Calu3 (cell line): ENCODE measurements at regions not wholly inside any gene's neighbourhood (a gene's known extent, or its start where the extent isn't known, plus 50 kb on each side); places are given as distances from the start of the nearest gene placed in this dataset.
"Not testable (repeated sequence)": the region's sequence is repeated elsewhere in the genome, so short reads cannot be mapped to it uniquely, and the experiment has no call there.

Experiments
- BruUV-seq: library from RNA; stranded (reverse); fragments of 400-500 nt; replicated peaks from 2 replicates; lab custom pipeline; 2021; lab: Mats Ljungman, UMichigan
- CTCF ChIA-PET: fragments of 300-600 bp; sonication (Branson Sonifier 250); formaldehyde crosslinking; loops from one replicate; lab custom pipeline; 2022; ENCODE audit warnings: antibody characterized with exemption; lab: Charles Lee
- DNase-seq: peaks from one replicate; pipeline ENCODE4 v3.0.0; 2022
- H3K27ac Mint-ChIP-seq: one replicate; pipeline ENCODE4 v1.8.0; 2022; ENCODE audit warnings: mixed read lengths; ENCODE audit not compliant: unreplicated experiment
- H3K27me3 Mint-ChIP-seq: one replicate; pipeline ENCODE4 v1.8.0; 2022; ENCODE audit warnings: mixed read lengths; ENCODE audit not compliant: unreplicated experiment
- H3K36me3 Mint-ChIP-seq: one replicate; pipeline ENCODE4 v1.8.0; 2022; ENCODE audit warnings: mild to moderate bottlenecking, moderate library complexity, mixed read lengths; ENCODE audit not compliant: insufficient read depth, unreplicated experiment
- H3K4me1 Mint-ChIP-seq: one replicate; pipeline ENCODE4 v1.8.0; 2022; ENCODE audit warnings: mild to moderate bottlenecking, low read depth, mixed read lengths; ENCODE audit not compliant: unreplicated experiment
- H3K4me3 Mint-ChIP-seq: one replicate; pipeline ENCODE4 v1.8.0; 2022; ENCODE audit warnings: mild to moderate bottlenecking, low read depth, moderate library complexity, mixed read lengths; ENCODE audit not compliant: unreplicated experiment
- H3K9me3 Mint-ChIP-seq: one replicate; pipeline ENCODE4 v1.8.0; 2022; ENCODE audit warnings: low read depth, mixed read lengths; ENCODE audit not compliant: unreplicated experiment
- CTCF ChIP-seq: fragments of 200-600 bp; IDR thresholded peaks from one replicate; pipeline ENCODE4 v1.8.0; 2022; ENCODE audit warnings: antibody characterized with exemption; ENCODE audit not compliant: unreplicated experiment
- intact Hi-C: fragments of 100-400 bp; cut with micrococcal nuclease; formaldehyde crosslinking; loops from one replicate; pipeline ENCODE4 v1.10.0; 2022; ENCODE audit not compliant: unreplicated experiment

GRCh38 chr4:23969635-23970145 is 79.8 kb upstream of the PPARGC1A start:
- CTCF ChIA-PET, result no interaction called here
- Mint-ChIP-seq H3K36me3 (no peaks in the 10 kb centered on the region), H3K4me3 (no peak overlapping the region), H3K27ac (no peak overlapping the region), H3K4me1 (no peaks in the 10 kb centered on the region), H3K9me3 (no peaks in the 10 kb centered on the region), H3K27me3 (no peaks in the 10 kb centered on the region)
- no peak for DNase-seq
- no TSS peak for BruUV-seq
- intact Hi-C loops, result no loop called here
- no peak for TF ChIP-seq CTCF

GRCh38 chr4:23967281-23967680 is 77.4 kb upstream of the PPARGC1A start:
- DNase-seq, result no peak
- Mint-ChIP-seq H3K27me3 (no peaks in the 10 kb centered on the region), H3K36me3 (no peaks in the 10 kb centered on the region), H3K9me3 (no peaks in the 10 kb centered on the region), H3K27ac (no peak overlapping the region), H3K4me1 (no peaks in the 10 kb centered on the region), H3K4me3 (no peak overlapping the region)
- intact Hi-C loops, result no loop called here
- no TSS peak for BruUV-seq
- TF ChIP-seq CTCF, result no peak
- CTCF ChIA-PET, result no interaction called here

GRCh38 chr4:23966725-23967124 is 76.9 kb upstream of the PPARGC1A start:
- no peak for DNase-seq
- Mint-ChIP-seq H3K36me3 (no peaks in the 10 kb centered on the region), H3K27me3 (no peaks in the 10 kb centered on the region), H3K4me3 (no peak overlapping the region), H3K4me1 (no peaks in the 10 kb centered on the region), H3K27ac (no peak overlapping the region), H3K9me3 (no peaks in the 10 kb centered on the region)
- no TSS peak for BruUV-seq
- TF ChIP-seq CTCF, result no peak
- CTCF ChIA-PET, result no interaction called here
- intact Hi-C loops, result no loop called here

GRCh38 chr4:23962462-23962861 is 72.6 kb upstream of the PPARGC1A start:
- intact Hi-C loops, result no loop called here
- Mint-ChIP-seq H3K36me3 (no peaks in the 10 kb centered on the region), H3K27ac (no peak overlapping the region), H3K4me1 (peaks cover under 1% of the 10 kb centered on the region), H3K9me3 (no peaks in the 10 kb centered on the region), H3K27me3 (no peaks in the 10 kb centered on the region), H3K4me3 (no peak overlapping the region)
- CTCF ChIA-PET, result no interaction called here
- DNase-seq, result no peak
- no peak for TF ChIP-seq CTCF
- no TSS peak for BruUV-seq

GRCh38 chr4:23961395-23961794 is 71.5 kb upstream of the PPARGC1A start:
- H3K27ac Mint-ChIP-seq, BruUV-seq, H3K9me3 Mint-ChIP-seq, DNase-seq, H3K27me3 Mint-ChIP-seq, intact Hi-C loops, CTCF ChIA-PET, H3K4me3 Mint-ChIP-seq, H3K36me3 Mint-ChIP-seq: not testable (repeated sequence)
- H3K4me1 Mint-ChIP-seq, result peaks cover 11% of the 10 kb centered on the region
